ENCODE measurements at regions not wholly inside any gene's neighbourhood (a gene's known extent, or its start where the extent isn't known, plus 50 kb on each side); places are given as distances from the start of the nearest gene placed in this dataset.

- TF ChIP-seq CTCF (IDR thresholded peaks at IDR 0.05; ENCODE audit: low read depth, low read length) (no peak), EZH2phosphoT487 (IDR thresholded peaks at IDR 0.05; ENCODE audit: low read depth) (no peak)
Observed at GRCh38 chr11:113562981-113563461, 87.8 kb upstream of the DRD2 start.
